Prostate gland (tissue), 2 donors: ENCODE measurements at regions not wholly inside any gene's neighbourhood (a gene's known extent, or its start where the extent isn't known, plus 50 kb on each side); places are given as distances from the start of the nearest gene placed in this dataset.

ENCODE experiments used
- DNase-seq: peaks from one replicate; pipeline ENCODE4 v3.0.0-alpha.2; 2019; ENCODE audit warnings: low spot score
- H3K27ac ChIP-seq, 2 donors: fragments of 200-600 bp; sonication (generic); 2 replicates each; pipeline ENCODE4 v1.5.1; 2017 to 2019
- H3K27me3 ChIP-seq: fragments of 200-600 bp; sonication (generic); replicated peaks from 2 replicates; pipeline ENCODE4 v1.5.1; 2019; ENCODE audit not compliant: insufficient read depth
- H3K36me3 ChIP-seq, 2 donors: fragments of 200-600 bp; sonication (generic); 1 replicate in 1 of 2; 2 replicates in 1 of 2; pipeline versions ENCODE4 v1.5.1 to v1.8.1; 2017 to 2019
- H3K4me1 ChIP-seq: fragments of 200-600 bp; sonication (generic); replicated peaks from 2 replicates; pipeline ENCODE4 v1.5.1; 2019
- H3K4me3 ChIP-seq, 2 donors: fragments of 200-600 bp; sonication (generic); 2 replicates each; pipeline ENCODE4 v1.5.1; 2017 to 2019
- H3K9me3 ChIP-seq: fragments of 200-600 bp; sonication (generic); 2 replicates; pipeline ENCODE4 v1.5.1; 2017
- CTCF ChIP-seq, 4 experiments: fragments of 200-600 bp in 2 of 4; fragments of 450-650 bp in 2 of 4; sonication (generic) in 2 of 4; IDR thresholded peaks; 1 replicate in 3 of 4; 2 replicates in 1 of 4; pipeline ENCODE4 v1.5.1; 2016 to 2019; ENCODE audit warnings: antibody characterized with exemption in 4 of 4, mild to moderate bottlenecking in 2 of 4, moderate library complexity in 2 of 4
- POLR2A ChIP-seq: fragments of 450-650 bp; IDR thresholded peaks from one replicate; pipeline ENCODE4 v1.6.1; 2016; ENCODE audit warnings: antibody characterized with exemption, mild to moderate bottlenecking
- POLR2AphosphoS5 ChIP-seq: sonication (generic); formaldehyde crosslinking; IDR thresholded peaks from one replicate; pipeline ENCODE4 v1.6.1; 2017; ENCODE audit warnings: antibody characterized with exemption
- WGBS: methylation state at CpG from one replicate; pipeline ENCODE4 v1.1.5; 2018; 5-methylcytosine and 5-hydroxymethylcytosine counted together
- intact Hi-C: fragments of 100-400 bp; cut with DNase I; formaldehyde crosslinking; loops from one replicate; pipeline ENCODE4 v1.14.2; 2022

GRCh38 chr10:128994598-128995143 is 472.4 kb upstream of the MGMT start:
- WGBS, result 100% methylated on average over 2 of the region's 2 CpGs
- Histone ChIP-seq H3K4me1 (no peaks in the 10 kb centered on the region), H3K36me3 (no peaks in the 10 kb centered on the region), H3K27ac (no peak overlapping the region), H3K27me3 (no peaks in the 10 kb centered on the region), H3K4me3 (no peak overlapping the region), H3K9me3 (no peaks in the 10 kb centered on the region)
- TF ChIP-seq POLR2AphosphoS5, result no peak
- no peak for TF ChIP-seq POLR2A
- no peak for DNase-seq
- intact Hi-C loops, result no loop called here

GRCh38 chr10:128995676-128996075 is 471.4 kb upstream of the MGMT start:
- TF ChIP-seq POLR2A, result no peak
- no peaks in the 10 kb centered on the region for H3K27me3 ChIP-seq
- no peaks in the 10 kb centered on the region for H3K4me1 ChIP-seq
- no peaks in the 10 kb centered on the region for H3K36me3 ChIP-seq
- intact Hi-C loops, result no loop called here
- no peak for DNase-seq
- H3K27ac ChIP-seq, result no peak overlapping the region
- 97% methylated on average over 2 of the region's 2 CpGs for WGBS
- no peaks in the 10 kb centered on the region for H3K9me3 ChIP-seq
- H3K4me3 ChIP-seq, result no peak overlapping the region

GRCh38 chr10:128996092-128996491 is 470.9 kb upstream of the MGMT start:
- H3K4me1 ChIP-seq, result no peaks in the 10 kb centered on the region
- WGBS, result 94% methylated on average over 8 of the region's 8 CpGs
- TF ChIP-seq CTCF (IDR thresholded peaks at IDR 0.05) (no peak), POLR2AphosphoS5 (no peak), POLR2A (no peak)
- no peaks in the 10 kb centered on the region for H3K36me3 ChIP-seq
- no peaks in the 10 kb centered on the region for H3K27me3 ChIP-seq
- intact Hi-C loops, result no loop called here
- H3K9me3 ChIP-seq, result no peaks in the 10 kb centered on the region
- no peak overlapping the region for H3K27ac ChIP-seq
- no peak overlapping the region for H3K4me3 ChIP-seq
- DNase-seq, result no peak

- intact Hi-C loops, result no loop called here
Measured at GRCh38 chr10:128998101-128998805, 468.8 kb upstream of the MGMT start.

GRCh38 chr10:129004398-129004797 is 462.6 kb upstream of the MGMT start:
- TF ChIP-seq CTCF (IDR thresholded peaks at IDR 0.05), result no peak
- TF ChIP-seq POLR2AphosphoS5, result no peak
- TF ChIP-seq POLR2A, result no peak
- DNase-seq, result no peak
- H3K36me3 ChIP-seq, result no peaks in the 10 kb centered on the region
- H3K27ac ChIP-seq, result no peak overlapping the region
- H3K4me1 ChIP-seq, result no peaks in the 10 kb centered on the region
- H3K9me3 ChIP-seq, result no peaks in the 10 kb centered on the region
- no peak overlapping the region for H3K4me3 ChIP-seq
- 70% methylated on average over 9 of the region's 9 CpGs for WGBS
- intact Hi-C loops, result no loop called here
- no peaks in the 10 kb centered on the region for H3K27me3 ChIP-seq

More at GRCh38 chr10:128998101-128998805, 468.8 kb upstream of the MGMT start:
- 83% methylated on average over 10 of the region's 10 CpGs for WGBS
- H3K4me3 ChIP-seq, result no peak overlapping the region
- no peaks in the 10 kb centered on the region for H3K9me3 ChIP-seq
- no peaks in the 10 kb centered on the region for H3K36me3 ChIP-seq
- no peaks in the 10 kb centered on the region for H3K4me1 ChIP-seq
- no peaks in the 10 kb centered on the region for H3K27me3 ChIP-seq
- no peak for DNase-seq
- TF ChIP-seq POLR2AphosphoS5 (no peak), CTCF (IDR thresholded peaks at IDR 0.05) (no peak), POLR2A (no peak)
- H3K27ac ChIP-seq, result no peak overlapping the region

- H3K36me3 ChIP-seq, result no peaks in the 10 kb centered on the region
- TF ChIP-seq POLR2A, result no peak
- no peak for TF ChIP-seq POLR2AphosphoS5
- no peak for TF ChIP-seq CTCF (IDR thresholded peaks at IDR 0.05)
- H3K9me3 ChIP-seq, result no peaks in the 10 kb centered on the region
- H3K4me3 ChIP-seq, result no peak overlapping the region
- H3K4me1 ChIP-seq, result no peaks in the 10 kb centered on the region
- no peak overlapping the region for H3K27ac ChIP-seq
- no peaks in the 10 kb centered on the region for H3K27me3 ChIP-seq
- 91% methylated on average over 8 of the region's 8 CpGs for WGBS
- no peak for DNase-seq
- intact Hi-C loops, result no loop called here
Measured at GRCh38 chr10:129005080-129005479, 462.0 kb upstream of the MGMT start.
